Activated T-helper 2 cell treated with anti-CD3 and anti-CD28 coated beads, Interferon-gamma antibody, Interleukin-2, Interleukin-4, amounts not matched to agents 10 μg/mL and 5 μg/mL and 100 μg/mL, durations not matched to agents 14 hours and 24 hours and 36 hours (primary cell): ENCODE measurements at regions not wholly inside any gene's neighbourhood (a gene's known extent, or its start where the extent isn't known, plus 50 kb on each side); places are given as distances from the start of the nearest gene placed in this dataset.

Experiments used
- DNase-seq: peaks from one replicate; pipeline ENCODE4 v3.0.0; 2021; ENCODE audit warnings: low spot score
- H3K27ac Mint-ChIP-seq: one replicate; pipeline ENCODE4 v1.8.0; 2021; ENCODE audit warnings: mixed read lengths
- H3K27me3 Mint-ChIP-seq: one replicate; pipeline ENCODE4 v1.8.0; 2021; ENCODE audit warnings: low read depth, mixed read lengths
- H3K36me3 Mint-ChIP-seq: one replicate; pipeline ENCODE4 v1.8.0; 2021; ENCODE audit warnings: low read depth, mixed read lengths
- H3K4me1 Mint-ChIP-seq: one replicate; pipeline ENCODE4 v1.8.0; 2021; ENCODE audit warnings: low read depth, mixed read lengths
- H3K4me3 Mint-ChIP-seq: one replicate; pipeline ENCODE4 v1.8.0; 2021; ENCODE audit warnings: low read depth, mild to moderate bottlenecking, moderate library complexity, mixed read lengths
- H3K9me3 Mint-ChIP-seq: one replicate; pipeline ENCODE4 v1.8.0; 2021; ENCODE audit warnings: mixed read lengths
- intact Hi-C: fragments of 100-400 bp; cut with micrococcal nuclease; formaldehyde crosslinking; loops from one replicate; pipeline ENCODE4 v1.15.1; 2023

DNA sequence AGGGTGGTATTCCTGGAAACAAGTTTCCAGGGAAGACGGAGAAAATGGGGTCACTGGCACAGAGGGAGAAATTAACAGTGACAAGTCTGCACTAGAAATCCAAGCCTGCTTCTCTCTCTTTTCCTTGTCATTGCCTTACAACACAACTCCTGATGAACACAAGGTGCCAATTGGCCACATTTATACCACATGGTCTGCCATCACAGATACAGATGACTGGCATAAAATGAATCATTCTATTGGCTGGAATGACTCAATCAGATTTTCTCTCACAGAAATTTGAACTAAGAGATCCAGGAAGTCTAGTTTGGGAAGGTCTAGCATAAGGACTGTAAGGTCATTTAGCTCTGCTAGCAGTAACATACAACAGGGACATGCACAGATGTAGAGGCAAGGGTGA lies 190.3 kb downstream of the LINC00237 start:
- no peaks in the 10 kb centered on the region for H3K36me3 Mint-ChIP-seq
- intact Hi-C loops = no loop called here

DNA sequence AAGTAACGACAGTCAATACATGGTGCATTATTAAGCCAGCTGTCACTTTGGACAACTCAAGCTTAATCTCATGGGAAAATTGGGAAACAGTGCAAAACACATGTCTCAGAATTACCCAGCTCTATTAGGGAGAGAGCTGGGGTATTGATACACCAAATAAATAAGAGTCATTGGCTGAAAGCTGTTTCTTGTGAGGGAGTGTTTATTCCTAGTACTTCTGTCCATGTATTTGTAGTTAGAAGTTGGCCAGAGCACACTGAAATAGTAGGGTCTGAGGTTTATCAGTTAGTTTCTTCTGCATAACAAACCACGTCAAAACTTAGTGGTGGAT lies 192.0 kb upstream of the RALGAPA2 start:
- Mint-ChIP-seq H3K9me3 (no peaks in the 10 kb centered on the region), H3K4me3 (no peak overlapping the region), H3K4me1 (no peaks in the 10 kb centered on the region), H3K27me3 (no peaks in the 10 kb centered on the region), H3K27ac (no peak overlapping the region), H3K36me3 (no peaks in the 10 kb centered on the region)
- no peak for DNase-seq
- intact Hi-C loops = no loop called here

More for the DNA sequence above, 190.3 kb downstream of the LINC00237 start:
- Mint-ChIP-seq H3K27ac (no peak overlapping the region), H3K27me3 (peaks cover 3% of the 10 kb centered on the region), H3K9me3 (no peaks in the 10 kb centered on the region), H3K4me1 (no peaks in the 10 kb centered on the region), H3K4me3 (no peak overlapping the region)
- DNase-seq = no peak

DNA sequence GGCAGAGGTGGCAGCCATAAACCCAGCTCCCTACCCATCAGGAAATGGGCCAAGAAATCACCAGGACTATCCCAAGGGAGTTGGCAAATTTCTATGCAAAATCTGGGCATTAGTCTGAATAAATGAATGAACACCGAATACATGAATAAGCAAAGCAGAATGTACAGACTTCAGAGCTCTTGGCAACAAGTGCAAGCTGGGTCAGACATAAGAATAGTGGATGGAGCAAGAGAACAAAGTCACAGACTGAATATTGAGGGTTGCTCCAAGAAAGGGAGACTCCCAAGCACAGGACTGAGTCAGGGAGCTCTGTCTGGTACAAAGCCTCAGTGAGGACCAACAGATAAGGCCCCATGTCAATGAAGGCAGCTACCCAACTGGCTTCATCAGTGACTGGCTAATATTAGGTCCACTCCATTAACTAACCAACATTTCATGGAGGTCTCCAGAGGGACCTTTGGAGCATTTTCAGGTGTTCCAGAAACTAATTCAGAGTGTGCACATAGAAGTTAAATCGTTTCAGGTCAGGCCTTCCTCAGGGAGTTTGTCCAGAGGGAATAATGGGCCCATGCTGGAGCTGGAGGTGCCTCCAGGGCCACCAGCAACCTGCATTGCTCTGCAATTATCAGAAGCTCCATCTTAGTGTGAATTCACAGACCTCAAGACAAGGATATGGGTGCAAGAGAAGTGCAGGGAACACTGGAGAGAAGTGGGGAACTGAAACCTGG lies 191.5 kb upstream of the RALGAPA2 start:
- Mint-ChIP-seq H3K9me3 (no peaks in the 10 kb centered on the region), H3K36me3 (no peaks in the 10 kb centered on the region), H3K4me3 (no peak overlapping the region)

DNA sequence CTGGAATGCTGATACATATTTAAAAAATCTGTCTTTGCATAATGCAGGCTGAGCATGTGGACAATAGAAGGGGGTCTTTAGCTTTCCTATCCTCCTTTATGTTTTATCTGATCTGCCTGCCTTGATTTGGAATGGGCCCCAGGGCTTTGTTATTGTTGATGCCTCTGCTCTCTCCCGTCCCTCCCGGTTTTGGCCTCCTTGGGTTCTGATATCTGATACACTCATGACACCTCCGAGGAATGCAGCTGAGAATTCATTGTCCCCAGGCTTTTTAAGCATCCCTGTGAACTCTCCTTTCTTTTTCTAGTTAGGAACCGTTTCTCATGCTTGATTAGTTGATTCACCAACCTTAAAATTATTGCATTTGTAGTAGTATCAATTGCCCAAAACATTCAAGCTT lies 185.5 kb upstream of the RALGAPA2 start:
- intact Hi-C loops = no loop called here
- no peaks in the 10 kb centered on the region for H3K4me1 Mint-ChIP-seq
- no peak overlapping the region for H3K4me3 Mint-ChIP-seq
- no peak for DNase-seq
- H3K9me3 Mint-ChIP-seq = no peaks in the 10 kb centered on the region
- no peak overlapping the region for H3K27ac Mint-ChIP-seq
- peaks cover 3% of the 10 kb centered on the region for H3K27me3 Mint-ChIP-seq
- H3K36me3 Mint-ChIP-seq = no peaks in the 10 kb centered on the region

More for the DNA sequence above, 191.5 kb upstream of the RALGAPA2 start:
- no peaks in the 10 kb centered on the region for H3K27me3 Mint-ChIP-seq
- no peak for DNase-seq
- H3K27ac Mint-ChIP-seq = no peak overlapping the region
- intact Hi-C loops = no loop called here
- no peaks in the 10 kb centered on the region for H3K4me1 Mint-ChIP-seq

DNA sequence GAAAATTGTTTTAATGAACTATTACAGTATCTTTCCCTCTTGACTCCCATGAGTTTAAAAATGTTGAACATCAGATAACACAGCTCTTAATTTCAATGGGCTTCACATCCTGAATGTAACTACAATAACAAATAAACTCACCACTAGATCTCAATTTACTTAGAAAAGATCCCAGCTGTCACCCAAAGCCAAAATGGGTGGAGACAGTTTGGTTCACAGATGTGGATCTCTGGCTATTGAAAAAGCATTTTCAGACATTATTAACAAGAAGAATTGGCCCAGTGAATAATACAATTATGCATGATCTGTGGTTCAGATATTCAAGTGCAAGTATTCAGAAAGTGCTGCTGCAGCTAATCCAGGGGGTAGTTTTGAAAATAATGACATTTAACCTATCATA lies 184.7 kb upstream of the RALGAPA2 start:
- Mint-ChIP-seq H3K9me3 (no peaks in the 10 kb centered on the region), H3K27me3 (peaks cover 3% of the 10 kb centered on the region), H3K4me1 (no peaks in the 10 kb centered on the region), H3K4me3 (no peak overlapping the region), H3K27ac (no peak overlapping the region), H3K36me3 (no peaks in the 10 kb centered on the region)
- intact Hi-C loops = no loop called here
- no peak for DNase-seq

DNA sequence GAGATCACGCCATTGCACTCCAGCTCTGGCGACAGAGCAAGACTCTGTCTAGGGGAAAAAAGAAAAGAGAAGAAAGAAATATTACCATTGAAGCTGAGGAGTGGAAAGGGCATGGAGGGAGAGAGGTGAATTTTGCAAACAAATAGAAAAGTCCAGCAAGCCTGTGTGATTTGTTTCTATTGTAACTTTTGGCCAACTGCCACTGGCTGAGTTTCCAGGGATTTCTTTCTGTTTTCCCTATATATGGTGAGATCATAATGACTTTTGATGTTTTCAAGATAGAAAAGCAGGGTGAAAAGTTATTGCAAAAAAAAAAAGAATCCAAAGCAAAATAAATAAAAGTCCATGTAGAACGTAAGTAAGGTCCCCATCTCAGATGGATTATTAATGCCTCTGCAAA lies 184.2 kb upstream of the RALGAPA2 start:
- intact Hi-C loops = no loop called here
- Mint-ChIP-seq H3K4me3 (no peak overlapping the region), H3K9me3 (no peaks in the 10 kb centered on the region), H3K27ac (no peak overlapping the region), H3K27me3 (peaks cover 3% of the 10 kb centered on the region), H3K4me1 (no peaks in the 10 kb centered on the region), H3K36me3 (no peaks in the 10 kb centered on the region)
- no peak for DNase-seq

GRCh38 chr20:20895537-20895936 lies 183.1 kb upstream of the RALGAPA2 start:
- no peak overlapping the region for H3K4me3 Mint-ChIP-seq
- H3K27ac Mint-ChIP-seq = no peak overlapping the region
- DNase-seq = no peak
- intact Hi-C loops = no loop called here
- no peaks in the 10 kb centered on the region for H3K36me3 Mint-ChIP-seq
- no peaks in the 10 kb centered on the region for H3K9me3 Mint-ChIP-seq
- peaks cover 3% of the 10 kb centered on the region for H3K27me3 Mint-ChIP-seq
- no peaks in the 10 kb centered on the region for H3K4me1 Mint-ChIP-seq

DNA sequence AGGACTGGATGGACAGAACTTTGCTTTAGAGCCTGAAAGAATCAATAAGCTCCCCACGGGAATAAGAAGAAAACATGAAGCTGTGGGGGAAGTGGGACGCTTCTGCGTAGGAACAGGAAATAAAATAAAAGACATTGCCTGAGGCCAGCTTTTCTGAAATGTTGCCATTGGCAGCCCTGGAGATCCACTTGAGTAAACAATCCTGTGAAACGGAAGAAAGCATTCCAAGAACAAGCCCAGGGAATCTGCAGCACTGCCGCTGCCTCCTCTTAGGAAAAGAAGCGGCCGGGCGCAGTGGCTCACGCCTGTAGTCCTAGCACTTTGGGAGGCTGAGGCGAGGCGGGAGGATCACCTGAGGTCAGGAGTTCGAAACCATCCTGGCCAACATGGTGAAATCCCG lies 182.3 kb upstream of the RALGAPA2 start:
- Mint-ChIP-seq H3K36me3 (no peaks in the 10 kb centered on the region), H3K9me3 (no peaks in the 10 kb centered on the region), H3K27ac (no peak overlapping the region), H3K27me3 (peaks cover 3% of the 10 kb centered on the region), H3K4me3 (no peak overlapping the region), H3K4me1 (no peaks in the 10 kb centered on the region)
- intact Hi-C loops = no loop called here
- no peak for DNase-seq

GRCh38 chr20:20894280-20894679 lies 181.8 kb upstream of the RALGAPA2 start:
- intact Hi-C loops = no loop called here
- no peak for DNase-seq
- Mint-ChIP-seq H3K36me3 (no peaks in the 10 kb centered on the region), H3K4me3 (no peak overlapping the region), H3K27ac (no peak overlapping the region), H3K4me1 (no peaks in the 10 kb centered on the region), H3K27me3 (peaks cover 3% of the 10 kb centered on the region), H3K9me3 (no peaks in the 10 kb centered on the region)

- no peaks in the 10 kb centered on the region for H3K36me3 Mint-ChIP-seq
- H3K4me3 Mint-ChIP-seq = no peak overlapping the region
- peaks cover 3% of the 10 kb centered on the region for H3K27me3 Mint-ChIP-seq
- no peak for DNase-seq
- H3K27ac Mint-ChIP-seq = no peak overlapping the region
- H3K9me3 Mint-ChIP-seq = no peaks in the 10 kb centered on the region
- H3K4me1 Mint-ChIP-seq = no peaks in the 10 kb centered on the region
- intact Hi-C loops = no loop called here
Measured at GRCh38 chr20:20892328-20892727, 179.9 kb upstream of the RALGAPA2 start.

DNA sequence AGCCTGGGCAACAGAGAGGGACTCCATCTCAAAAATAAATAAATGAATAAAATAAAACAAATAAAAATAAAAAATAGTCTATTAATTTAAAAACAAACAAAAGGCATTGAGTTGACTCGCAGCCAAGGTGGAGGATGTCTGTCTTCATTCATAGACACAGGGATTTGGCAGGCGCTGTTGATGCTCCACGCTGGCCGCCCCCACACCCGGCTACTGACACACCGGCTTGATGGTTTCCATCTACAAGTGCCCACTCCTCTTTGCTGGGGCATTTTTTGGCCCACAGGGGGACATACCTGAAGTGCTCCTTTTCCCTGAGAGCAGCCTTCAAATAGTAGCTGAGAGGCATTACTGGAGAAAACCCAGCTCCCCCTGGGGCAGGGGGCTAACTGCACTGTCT lies 178.3 kb upstream of the RALGAPA2 start:
- no peaks in the 10 kb centered on the region for H3K36me3 Mint-ChIP-seq
- intact Hi-C loops = no loop called here
- H3K27me3 Mint-ChIP-seq = no peaks in the 10 kb centered on the region
- H3K9me3 Mint-ChIP-seq = no peaks in the 10 kb centered on the region
- no peaks in the 10 kb centered on the region for H3K4me1 Mint-ChIP-seq
- H3K27ac Mint-ChIP-seq = no peak overlapping the region
- no peak overlapping the region for H3K4me3 Mint-ChIP-seq
- DNase-seq = no peak

DNA sequence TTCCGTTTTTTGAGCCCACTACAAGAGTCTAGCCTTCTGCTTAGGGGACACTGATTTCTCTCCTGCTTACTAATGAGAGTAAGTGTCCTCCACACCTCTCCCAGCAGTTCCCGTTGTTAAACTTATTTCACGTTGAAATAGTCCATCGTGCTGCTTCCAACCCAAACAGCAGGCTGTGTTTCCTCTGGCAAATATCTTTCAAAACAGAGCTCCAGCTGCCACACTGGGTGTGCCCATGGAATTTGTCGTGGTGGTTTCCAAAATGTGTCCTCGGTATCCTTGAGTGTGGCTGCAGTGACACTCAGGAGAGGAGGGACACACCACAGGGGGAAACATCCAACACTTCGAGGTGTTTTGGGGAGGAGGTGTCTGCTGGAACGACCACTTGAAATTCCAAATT lies 176.5 kb upstream of the RALGAPA2 start:
- Mint-ChIP-seq H3K36me3 (no peaks in the 10 kb centered on the region), H3K9me3 (no peaks in the 10 kb centered on the region), H3K27ac (no peak overlapping the region), H3K27me3 (no peaks in the 10 kb centered on the region), H3K4me3 (no peak overlapping the region), H3K4me1 (no peaks in the 10 kb centered on the region)
- intact Hi-C loops = no loop called here
- no peak for DNase-seq

- intact Hi-C loops = no loop called here
- Mint-ChIP-seq H3K27me3 (no peaks in the 10 kb centered on the region), H3K27ac (no peak overlapping the region), H3K36me3 (no peaks in the 10 kb centered on the region), H3K4me1 (no peaks in the 10 kb centered on the region), H3K9me3 (no peaks in the 10 kb centered on the region), H3K4me3 (no peak overlapping the region)
- DNase-seq = no peak
Measured at GRCh38 chr20:20888266-20888656, 175.8 kb upstream of the RALGAPA2 start.
